ENCODE measurements at regions not wholly inside any gene's neighbourhood (a gene's known extent, or its start where the extent isn't known, plus 50 kb on each side); places are given as distances from the start of the nearest gene placed in this dataset.

DNA sequence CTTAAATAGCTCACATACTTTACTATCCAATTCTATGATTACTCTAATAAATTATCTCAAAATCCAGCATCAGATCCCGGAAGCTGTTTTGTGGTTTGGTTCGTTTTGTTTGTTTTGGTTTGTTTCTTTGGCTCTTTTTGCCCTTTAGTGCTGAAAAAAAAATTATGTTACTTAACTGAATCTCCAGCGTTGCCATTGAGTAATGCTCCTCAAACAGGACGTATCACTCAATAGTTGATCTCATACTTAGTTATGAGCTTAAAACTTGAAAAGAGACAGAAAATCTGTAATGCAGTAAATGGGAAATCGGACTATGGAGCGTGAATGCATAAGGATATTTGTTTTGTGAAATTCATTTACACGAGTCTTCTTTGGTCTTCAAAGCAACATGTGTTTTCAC lies 533.8 kb upstream of the TMPRSS15 start:
- Mint-ChIP-seq H3K27me3 (ENCODE audit: low read depth) (no peaks in the 10 kb centered on the region), H3K27ac (no peak overlapping the region), H3K4me1 (ENCODE audit: low read depth) (no peaks in the 10 kb centered on the region), H3K9me3 (ENCODE audit: insufficient read depth) (peaks cover 8% of the 10 kb centered on the region), H3K4me3 (no peak overlapping the region), H3K36me3 (ENCODE audit: low read depth) (no peaks in the 10 kb centered on the region)
- ChIA-PET CTCF (no interaction called here), POLR2A (no interaction called here)
- ATAC-seq (no peak), DNase-seq (no peak)

GRCh38 chr21:18940791-18941190 lies 537.2 kb upstream of the TMPRSS15 start:
- H3K36me3 Mint-ChIP-seq (ENCODE audit: low read depth), result no peaks in the 10 kb centered on the region
- no peak for ATAC-seq

DNA sequence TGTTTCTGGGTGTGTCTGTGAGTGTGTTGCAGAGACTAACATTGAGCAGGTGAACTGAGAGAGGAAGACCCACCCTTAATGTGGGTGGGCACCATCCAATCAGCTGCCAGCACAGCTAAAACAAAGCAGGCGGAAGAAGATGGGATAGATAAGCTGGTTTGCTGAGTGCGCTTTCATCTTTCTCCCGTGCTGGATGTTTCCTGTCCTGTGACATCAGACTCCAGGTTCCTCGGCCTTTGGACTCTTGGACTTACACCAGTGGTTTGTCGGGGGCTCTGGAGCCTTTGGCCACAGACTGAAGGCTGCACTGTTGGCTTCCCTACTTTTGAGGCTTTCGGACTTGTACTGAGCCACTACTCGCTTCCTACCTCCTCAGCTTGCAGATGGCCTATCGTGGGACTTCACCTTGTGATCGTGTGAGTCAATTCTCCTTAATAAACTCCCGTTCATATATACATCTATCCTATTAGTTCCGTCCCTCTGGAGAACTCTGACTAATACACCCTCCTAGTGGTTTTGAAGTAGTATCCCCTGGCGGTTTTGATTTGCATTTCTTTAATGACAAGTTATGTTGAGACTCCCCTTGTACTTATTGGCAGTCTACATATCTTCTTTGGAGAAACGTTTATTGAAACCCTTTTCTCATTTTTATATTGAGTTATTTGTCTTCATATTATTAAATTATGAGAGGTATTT lies 546.6 kb upstream of the TMPRSS15 start:
- ChIA-PET CTCF (no interaction called here), POLR2A (no interaction called here)
- no peaks in the 10 kb centered on the region for H3K4me1 Mint-ChIP-seq (ENCODE audit: low read depth)
- peaks cover 9% of the 10 kb centered on the region for H3K9me3 Mint-ChIP-seq (ENCODE audit: insufficient read depth)
- no peak overlapping the region for H3K27ac Mint-ChIP-seq
- no peaks in the 10 kb centered on the region for H3K36me3 Mint-ChIP-seq (ENCODE audit: low read depth)
- no peaks in the 10 kb centered on the region for H3K27me3 Mint-ChIP-seq (ENCODE audit: low read depth)
- no peak for ATAC-seq
- no peak overlapping the region for H3K4me3 Mint-ChIP-seq
- no peak for DNase-seq

More at GRCh38 chr21:18940791-18941190, 537.2 kb upstream of the TMPRSS15 start:
- ChIA-PET CTCF (no interaction called here), POLR2A (no interaction called here)
- H3K27me3 Mint-ChIP-seq (ENCODE audit: low read depth), result no peaks in the 10 kb centered on the region
- no peak overlapping the region for H3K4me3 Mint-ChIP-seq
- H3K27ac Mint-ChIP-seq, result no peak overlapping the region
- no peak for DNase-seq
- peaks cover 9% of the 10 kb centered on the region for H3K9me3 Mint-ChIP-seq (ENCODE audit: insufficient read depth)
- H3K4me1 Mint-ChIP-seq (ENCODE audit: low read depth), result no peaks in the 10 kb centered on the region

GRCh38 chr21:18951271-18952038 lies 547.9 kb upstream of the TMPRSS15 start:
- Mint-ChIP-seq H3K27me3 (ENCODE audit: low read depth) (no peaks in the 10 kb centered on the region), H3K4me3 (no peak overlapping the region), H3K4me1 (ENCODE audit: low read depth) (no peaks in the 10 kb centered on the region), H3K9me3 (ENCODE audit: insufficient read depth) (peaks cover 13% of the 10 kb centered on the region), H3K27ac (no peak overlapping the region), H3K36me3 (ENCODE audit: low read depth) (no peaks in the 10 kb centered on the region)
- ChIA-PET POLR2A (no interaction called here), CTCF (no interaction called here)
- no peak for DNase-seq
- ATAC-seq, result no peak

DNA sequence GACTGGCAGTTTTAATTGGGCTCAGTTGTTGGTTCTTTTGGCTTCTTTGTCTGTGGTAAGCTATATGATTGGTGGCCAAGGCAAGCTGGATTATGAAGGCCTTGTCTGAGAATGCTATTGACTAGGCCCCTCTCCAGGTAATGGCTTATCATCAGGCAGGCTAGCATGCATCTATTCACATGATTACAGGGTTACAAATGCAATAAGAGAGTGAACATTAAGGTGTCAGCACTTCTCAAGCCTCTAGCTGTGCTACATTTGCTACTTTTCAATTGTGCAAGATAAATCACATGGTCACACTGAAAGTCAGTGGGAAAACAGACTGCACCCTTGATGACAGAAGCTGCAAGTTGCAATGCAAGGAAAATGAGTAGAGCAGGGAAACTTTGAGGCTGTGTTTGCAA lies 550.9 kb upstream of the TMPRSS15 start:
- H3K9me3 Mint-ChIP-seq (ENCODE audit: insufficient read depth), result peaks cover 4% of the 10 kb centered on the region
- POLR2A ChIA-PET, result no interaction called here
- H3K36me3 Mint-ChIP-seq (ENCODE audit: low read depth), result no peaks in the 10 kb centered on the region

DNA sequence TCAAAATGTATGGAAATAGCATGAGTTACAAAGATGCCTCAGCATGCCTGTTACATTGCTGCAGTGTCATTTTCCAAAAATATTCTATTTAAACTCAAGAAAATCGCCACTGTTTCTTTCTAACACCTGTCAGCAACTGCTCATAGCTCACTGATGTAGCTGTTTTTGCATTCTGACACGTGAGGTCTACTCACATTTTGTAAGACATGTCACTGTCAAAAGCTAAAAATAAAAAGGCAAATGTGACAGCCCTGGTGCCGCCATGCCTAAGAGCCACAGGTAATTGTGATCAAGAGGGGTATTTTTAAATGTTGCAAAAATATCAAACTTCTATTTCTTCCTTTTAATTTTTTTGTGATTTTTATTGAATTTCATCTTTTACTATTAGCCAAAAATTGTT lies 556.2 kb upstream of the TMPRSS15 start:
- ATAC-seq, result no peak
- Mint-ChIP-seq H3K4me1 (ENCODE audit: low read depth) (no peaks in the 10 kb centered on the region), H3K27ac (no peak overlapping the region), H3K36me3 (ENCODE audit: low read depth) (no peaks in the 10 kb centered on the region), H3K27me3 (ENCODE audit: low read depth) (no peaks in the 10 kb centered on the region), H3K4me3 (no peak overlapping the region), H3K9me3 (ENCODE audit: insufficient read depth) (peaks cover 4% of the 10 kb centered on the region)
- ChIA-PET CTCF (no interaction called here), POLR2A (interaction anchor here (0.6 kb wide), 1 partner anchor 917 kb away, joined by 3 read pairs; no protein-coding TSS in a partner anchor)
- DNase-seq, result no peak

More for the DNA sequence above, 550.9 kb upstream of the TMPRSS15 start:
- CTCF ChIA-PET, result no interaction called here
- H3K4me1 Mint-ChIP-seq (ENCODE audit: low read depth), result no peaks in the 10 kb centered on the region
- ATAC-seq (no peak), DNase-seq (no peak)
- no peak overlapping the region for H3K27ac Mint-ChIP-seq
- no peaks in the 10 kb centered on the region for H3K27me3 Mint-ChIP-seq (ENCODE audit: low read depth)
- no peak overlapping the region for H3K4me3 Mint-ChIP-seq

DNA sequence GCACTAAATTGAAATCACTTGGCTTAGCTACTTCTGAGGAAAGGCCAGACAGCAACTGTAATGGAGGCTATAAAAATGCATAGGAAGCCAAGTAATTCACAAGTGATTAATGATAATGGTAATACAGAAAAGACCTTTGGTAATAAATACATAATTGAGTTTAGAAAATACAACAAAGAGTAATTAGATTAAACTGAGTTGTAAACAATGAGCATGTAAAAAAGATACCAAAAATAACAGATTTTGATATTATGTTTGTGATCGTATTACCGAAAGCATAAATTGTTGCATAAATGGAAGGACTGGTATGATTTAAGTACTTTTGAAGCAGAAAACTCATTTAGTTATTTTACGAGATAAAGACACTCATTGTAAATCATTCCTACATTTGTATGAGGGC lies 556.7 kb upstream of the TMPRSS15 start:
- ChIA-PET CTCF (no interaction called here), POLR2A (interaction anchor here (0.6 kb wide), 1 partner anchor 917 kb away, joined by 3 read pairs; no protein-coding TSS in a partner anchor)
- Mint-ChIP-seq H3K4me1 (ENCODE audit: low read depth) (no peaks in the 10 kb centered on the region), H3K27me3 (ENCODE audit: low read depth) (no peaks in the 10 kb centered on the region), H3K36me3 (ENCODE audit: low read depth) (no peaks in the 10 kb centered on the region), H3K9me3 (ENCODE audit: insufficient read depth) (peaks cover 4% of the 10 kb centered on the region), H3K4me3 (no peak overlapping the region), H3K27ac (no peak overlapping the region)
- DNase-seq (no peak), ATAC-seq (no peak)

DNA sequence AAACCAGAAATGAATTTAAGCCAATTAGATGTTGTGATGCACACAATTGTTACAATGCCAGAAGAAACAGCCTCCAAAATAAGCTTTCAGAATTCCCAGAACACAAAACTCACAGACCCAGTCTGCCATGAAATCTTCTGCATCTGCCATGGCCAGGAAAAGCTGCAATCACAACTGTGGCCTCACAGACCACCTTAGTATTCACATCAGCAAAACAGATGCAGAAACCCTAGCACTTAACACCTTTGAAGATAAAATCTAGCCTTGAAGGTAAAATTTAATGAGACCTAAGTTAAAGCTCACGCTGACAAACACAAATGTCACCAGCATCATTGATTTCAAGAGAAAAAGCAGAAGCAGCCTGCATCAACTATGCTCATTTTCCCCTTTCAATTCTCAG lies 566.8 kb upstream of the TMPRSS15 start:
- ATAC-seq (no peak), DNase-seq (no peak)
- no peaks in the 10 kb centered on the region for H3K36me3 Mint-ChIP-seq (ENCODE audit: low read depth)
- peaks cover 20% of the 10 kb centered on the region for H3K9me3 Mint-ChIP-seq (ENCODE audit: insufficient read depth)
- ChIA-PET POLR2A (interaction anchor here (0.6 kb wide), 1 partner anchor 195 kb away, joined by 3 read pairs; no protein-coding TSS in a partner anchor), CTCF (no interaction called here)
- no peak overlapping the region for H3K27ac Mint-ChIP-seq
- no peak overlapping the region for H3K4me3 Mint-ChIP-seq
- no peaks in the 10 kb centered on the region for H3K27me3 Mint-ChIP-seq (ENCODE audit: low read depth)
- no peaks in the 10 kb centered on the region for H3K4me1 Mint-ChIP-seq (ENCODE audit: low read depth)

DNA sequence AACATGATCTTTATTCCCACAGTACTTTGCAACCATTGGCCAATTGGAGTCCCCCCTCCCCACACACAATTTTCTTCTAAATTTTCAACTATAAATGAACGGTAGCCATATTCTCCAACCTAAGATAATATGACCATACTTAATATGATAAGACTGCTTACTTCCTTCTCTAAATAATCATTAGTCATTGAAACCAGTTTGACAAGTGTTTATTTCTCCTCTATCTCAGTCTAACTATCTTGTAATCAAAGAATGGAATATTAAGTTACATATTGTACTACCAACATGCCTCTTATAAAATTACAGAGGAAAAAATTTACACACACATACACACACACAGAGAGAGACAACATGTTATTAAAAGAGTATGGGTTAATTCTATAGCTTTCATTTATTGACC lies 567.4 kb upstream of the TMPRSS15 start:
- no peaks in the 10 kb centered on the region for H3K27me3 Mint-ChIP-seq (ENCODE audit: low read depth)
- ChIA-PET CTCF (no interaction called here), POLR2A (no interaction called here)

DNA sequence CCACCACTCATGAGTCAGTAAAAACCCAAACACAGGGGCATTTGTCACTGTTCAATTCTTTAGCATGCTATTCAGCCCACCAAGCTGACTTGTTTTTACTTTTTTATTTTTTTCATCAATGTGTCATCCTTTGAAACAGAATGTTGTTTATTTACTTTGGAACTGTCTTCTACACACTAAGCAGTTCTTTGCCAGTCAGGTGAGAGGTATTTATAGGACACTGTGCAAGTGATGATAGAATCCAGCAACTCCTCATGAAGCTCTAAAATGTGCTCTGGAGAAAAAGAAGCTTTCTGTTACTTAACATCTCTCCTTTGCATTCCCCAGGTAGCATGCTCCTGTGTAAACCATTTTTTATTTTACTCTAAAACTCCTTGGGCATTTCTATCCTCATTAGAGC lies 582.0 kb upstream of the TMPRSS15 start:
- Mint-ChIP-seq H3K27me3 (ENCODE audit: low read depth) (no peaks in the 10 kb centered on the region), H3K9me3 (ENCODE audit: insufficient read depth) (peaks cover 29% of the 10 kb centered on the region), H3K27ac (no peak overlapping the region), H3K4me1 (ENCODE audit: low read depth) (no peaks in the 10 kb centered on the region), H3K4me3 (no peak overlapping the region), H3K36me3 (ENCODE audit: low read depth) (no peaks in the 10 kb centered on the region)
- no peak for DNase-seq
- ATAC-seq, result no peak
- ChIA-PET CTCF (no interaction called here), POLR2A (no interaction called here)

More for the DNA sequence above, 567.4 kb upstream of the TMPRSS15 start:
- no peak for DNase-seq
- Mint-ChIP-seq H3K36me3 (ENCODE audit: low read depth) (no peaks in the 10 kb centered on the region), H3K9me3 (ENCODE audit: insufficient read depth) (peaks cover 24% of the 10 kb centered on the region), H3K4me1 (ENCODE audit: low read depth) (no peaks in the 10 kb centered on the region), H3K4me3 (no peak overlapping the region), H3K27ac (no peak overlapping the region)
- ATAC-seq, result no peak

DNA sequence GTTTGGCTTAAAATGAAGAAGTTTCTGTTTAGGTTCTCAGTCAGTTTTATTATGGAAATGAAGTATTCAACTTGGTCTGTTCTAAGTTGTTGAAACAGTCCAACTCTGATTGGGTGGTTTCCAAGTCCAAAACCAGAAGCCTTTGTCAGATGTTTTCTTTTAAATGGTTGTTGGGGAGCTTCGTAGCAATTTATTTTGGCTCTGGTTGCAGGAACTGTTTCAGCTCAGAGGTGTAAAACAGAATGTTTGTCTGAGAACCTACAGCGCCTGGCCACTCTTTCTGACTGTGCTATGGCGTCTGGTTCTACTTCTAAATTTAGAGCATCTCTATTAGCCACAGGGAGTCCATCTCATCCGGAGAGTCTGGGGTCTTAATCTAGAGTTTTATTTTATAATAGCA lies 582.6 kb upstream of the TMPRSS15 start:
- DNase-seq (no peak), ATAC-seq (no peak)
- H3K4me1 Mint-ChIP-seq (ENCODE audit: low read depth), result no peaks in the 10 kb centered on the region
- peaks cover 30% of the 10 kb centered on the region for H3K9me3 Mint-ChIP-seq (ENCODE audit: insufficient read depth)
- no peaks in the 10 kb centered on the region for H3K36me3 Mint-ChIP-seq (ENCODE audit: low read depth)
- ChIA-PET POLR2A (no interaction called here), CTCF (no interaction called here)
- no peaks in the 10 kb centered on the region for H3K27me3 Mint-ChIP-seq (ENCODE audit: low read depth)
- no peak overlapping the region for H3K4me3 Mint-ChIP-seq
- no peak overlapping the region for H3K27ac Mint-ChIP-seq

DNA sequence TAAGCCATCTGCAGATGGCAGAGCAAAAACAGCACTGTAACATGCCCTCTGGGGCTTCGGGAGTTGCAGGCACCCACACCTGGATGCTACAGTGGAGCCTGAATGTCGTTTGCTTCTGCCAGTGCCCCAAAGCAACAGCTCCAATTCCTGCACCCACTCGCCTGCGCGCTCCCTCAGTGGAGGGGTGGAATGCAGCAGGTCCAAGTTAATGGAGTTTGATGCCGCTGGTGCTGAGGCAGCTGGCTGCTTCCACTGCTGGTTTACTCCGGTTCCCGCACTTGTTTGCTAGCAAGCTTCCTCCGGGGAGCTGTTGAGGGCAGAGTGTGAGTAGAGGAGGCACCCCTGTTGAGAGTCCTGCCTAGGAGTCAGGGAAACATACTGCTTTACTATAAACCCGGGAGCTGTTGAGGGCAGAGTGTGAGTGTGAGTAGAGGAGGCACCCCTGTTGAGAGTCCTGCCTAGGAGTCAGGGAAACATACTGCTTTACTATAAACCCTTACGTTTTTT lies 584.0 kb upstream of the TMPRSS15 start:
- DNase-seq (no peak), ATAC-seq (no peak)
- Mint-ChIP-seq H3K36me3 (ENCODE audit: low read depth) (no peaks in the 10 kb centered on the region), H3K4me3 (no peak overlapping the region), H3K27ac (no peak overlapping the region), H3K9me3 (ENCODE audit: insufficient read depth) (peaks cover 25% of the 10 kb centered on the region), H3K27me3 (ENCODE audit: low read depth) (no peaks in the 10 kb centered on the region), H3K4me1 (ENCODE audit: low read depth) (no peaks in the 10 kb centered on the region)
- ChIA-PET POLR2A (no interaction called here), CTCF (no interaction called here)
